Caco-2 (cell line): ENCODE measurements at regions not wholly inside any gene's neighbourhood (a gene's known extent, or its start where the extent isn't known, plus 50 kb on each side); places are given as distances from the start of the nearest gene placed in this dataset.

Source experiments
- BruUV-seq: library from RNA; stranded (reverse); fragments of 400-500 nt; replicated peaks from 2 replicates; lab custom pipeline; 2021; lab: Mats Ljungman, UMichigan
- CTCF ChIA-PET: fragments of 300-600 bp; sonication (Branson Sonifier 250); formaldehyde crosslinking; loops from one replicate; lab custom pipeline; 2022; ENCODE audit warnings: antibody characterized with exemption; lab: Charles Lee
- POLR2A ChIA-PET: fragments of 300-600 bp; sonication (Branson Sonifier 250); formaldehyde crosslinking; loops from one replicate; lab custom pipeline; 2022; ENCODE audit warnings: antibody characterized with exemption; lab: Charles Lee
- DNase-seq, 2 experiments: peaks; one replicate each; pipeline versions ENCODE4 v3.0.0 to v3.0.0-alpha.2; 2020 to 2022
- H3K27me3 ChIP-seq: replicated peaks from 2 replicates; pipeline ENCODE4 v1.6.0; 2011; ENCODE audit warnings: low read length; ENCODE audit not compliant: control insufficient read depth, insufficient read depth
- H3K36me3 ChIP-seq: 2 replicates; pipeline ENCODE4 v1.5.1; 2011; ENCODE audit warnings: low read length; ENCODE audit not compliant: control insufficient read depth, insufficient read depth
- H3K4me1 ChIP-seq: fragments of 250-450 bp; sonication (Bioruptor Pico); 2 replicates; pipeline ENCODE4 v1.5.1; 2020; ENCODE audit warnings: mild to moderate bottlenecking
- H3K4me3 ChIP-seq: 2 replicates; pipeline ENCODE4 v1.5.1; 2011; ENCODE audit warnings: low read depth, mild to moderate bottlenecking, control low read depth, low read length
- H3K9me3 ChIP-seq: fragments of 250-450 bp; sonication (Bioruptor Pico); 2 replicates; pipeline ENCODE4 v1.5.1; 2020; ENCODE audit warnings: mild to moderate bottlenecking, moderate library complexity
- H3K27ac Mint-ChIP-seq: one replicate; pipeline ENCODE4 v1.8.0; 2022; ENCODE audit warnings: mixed read lengths; ENCODE audit not compliant: unreplicated experiment
- H3K27me3 Mint-ChIP-seq: one replicate; pipeline ENCODE4 v1.8.0; 2022; ENCODE audit warnings: mixed read lengths; ENCODE audit not compliant: insufficient read depth, unreplicated experiment
- H3K36me3 Mint-ChIP-seq: one replicate; pipeline ENCODE4 v1.8.0; 2022; ENCODE audit warnings: mild to moderate bottlenecking, mixed read lengths; ENCODE audit not compliant: insufficient read depth, unreplicated experiment
- H3K4me1 Mint-ChIP-seq: one replicate; pipeline ENCODE4 v1.8.0; 2022; ENCODE audit warnings: low read depth, mixed read lengths; ENCODE audit not compliant: unreplicated experiment
- H3K4me3 Mint-ChIP-seq: one replicate; pipeline ENCODE4 v1.8.0; 2022; ENCODE audit warnings: mild to moderate bottlenecking, moderate library complexity, mixed read lengths; ENCODE audit not compliant: unreplicated experiment
- H3K9me3 Mint-ChIP-seq: one replicate; pipeline ENCODE4 v1.8.0; 2022; ENCODE audit warnings: mixed read lengths; ENCODE audit not compliant: unreplicated experiment
- intact Hi-C: fragments of 100-400 bp; cut with micrococcal nuclease; formaldehyde crosslinking; loops from one replicate; pipeline ENCODE4 v1.10.0; 2022; ENCODE audit not compliant: unreplicated experiment
- TF ChIP-seq, protein P1 (sequence below), 2 experiments: fragments of 200-600 bp in 1 of 2; IDR thresholded peaks; 1 replicate in 1 of 2; 2 replicates in 1 of 2; pipeline versions ENCODE4 v1.5.1 to v1.8.0; 2011 to 2022; ENCODE audit warnings: antibody characterized with exemption in 1 of 2, control low read depth in 1 of 2, inconsistent platforms in 1 of 2, low read depth in 1 of 2, low read length in 1 of 2, mild to moderate bottlenecking in 1 of 2, moderate library complexity in 1 of 2; ENCODE audit not compliant: insufficient read depth in 1 of 2, severe bottlenecking in 1 of 2, unreplicated experiment in 1 of 2

DNA sequence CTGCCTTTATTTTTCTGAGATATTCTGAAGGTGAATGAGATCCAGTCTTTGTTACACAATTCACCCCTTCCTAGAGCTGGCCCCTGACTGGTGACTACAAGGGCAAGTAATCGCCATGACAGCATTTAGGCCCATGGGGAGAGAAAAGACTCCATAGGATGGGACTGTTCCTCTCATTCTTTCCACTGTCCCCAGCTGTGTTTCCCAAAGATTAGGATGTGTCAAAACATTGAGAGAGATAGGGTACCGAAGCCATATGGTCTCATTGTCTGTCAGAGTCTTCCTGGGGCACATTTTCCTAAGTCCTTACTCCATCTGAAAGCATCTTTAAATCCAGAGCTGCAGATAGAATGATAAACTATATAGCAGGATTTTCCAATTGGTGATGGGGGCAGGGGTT is 423.5 kb downstream of the OMA1 start:
- Mint-ChIP-seq H3K27ac (no peak overlapping the region), H3K4me1 (no peaks in the 10 kb centered on the region), H3K4me3 (no peak overlapping the region), H3K36me3 (no peaks in the 10 kb centered on the region), H3K9me3 (no peaks in the 10 kb centered on the region), H3K27me3 (peaks cover 3% of the 10 kb centered on the region)
- Histone ChIP-seq H3K27me3 (no peaks in the 10 kb centered on the region), H3K4me3 (no peak overlapping the region), H3K4me1 (no peaks in the 10 kb centered on the region), H3K36me3 (no peaks in the 10 kb centered on the region), H3K9me3 (no peaks in the 10 kb centered on the region)
- BruUV-seq = no TSS peak
- intact Hi-C loops = no loop called here
- no peak for DNase-seq
- POLR2A ChIA-PET = no interaction called here
- CTCF ChIA-PET = no interaction called here
- TF ChIP-seq, protein P1, sequence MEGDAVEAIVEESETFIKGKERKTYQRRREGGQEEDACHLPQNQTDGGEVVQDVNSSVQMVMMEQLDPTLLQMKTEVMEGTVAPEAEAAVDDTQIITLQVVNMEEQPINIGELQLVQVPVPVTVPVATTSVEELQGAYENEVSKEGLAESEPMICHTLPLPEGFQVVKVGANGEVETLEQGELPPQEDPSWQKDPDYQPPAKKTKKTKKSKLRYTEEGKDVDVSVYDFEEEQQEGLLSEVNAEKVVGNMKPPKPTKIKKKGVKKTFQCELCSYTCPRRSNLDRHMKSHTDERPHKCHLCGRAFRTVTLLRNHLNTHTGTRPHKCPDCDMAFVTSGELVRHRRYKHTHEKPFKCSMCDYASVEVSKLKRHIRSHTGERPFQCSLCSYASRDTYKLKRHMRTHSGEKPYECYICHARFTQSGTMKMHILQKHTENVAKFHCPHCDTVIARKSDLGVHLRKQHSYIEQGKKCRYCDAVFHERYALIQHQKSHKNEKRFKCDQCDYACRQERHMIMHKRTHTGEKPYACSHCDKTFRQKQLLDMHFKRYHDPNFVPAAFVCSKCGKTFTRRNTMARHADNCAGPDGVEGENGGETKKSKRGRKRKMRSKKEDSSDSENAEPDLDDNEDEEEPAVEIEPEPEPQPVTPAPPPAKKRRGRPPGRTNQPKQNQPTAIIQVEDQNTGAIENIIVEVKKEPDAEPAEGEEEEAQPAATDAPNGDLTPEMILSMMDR (IDR thresholded peaks at IDR 0.05; ENCODE audit: insufficient read depth in 1 of 2, low read depth in 1 of 2, low read length in 1 of 2, severe bottlenecking in 1 of 2, unreplicated experiment in 1 of 2) = no peak

DNA sequence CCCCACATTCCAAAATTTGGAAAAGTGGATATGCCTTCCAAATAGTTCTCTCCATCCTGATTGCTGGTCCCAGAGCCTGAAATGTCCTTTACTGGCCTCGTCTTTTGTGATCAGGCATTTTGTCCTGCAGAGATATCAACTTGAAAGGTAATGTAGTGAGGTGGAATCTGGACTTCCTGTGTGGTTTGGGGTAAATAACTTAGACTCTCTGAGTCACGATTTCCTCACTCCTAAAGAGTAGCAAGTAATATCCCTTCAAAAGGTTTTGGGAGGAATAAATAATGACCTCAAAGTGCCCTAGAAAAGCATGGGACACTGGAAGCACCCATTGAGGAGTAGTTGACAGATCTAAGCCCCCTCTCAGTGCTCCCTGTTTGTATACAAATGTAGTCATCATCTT is 426.6 kb downstream of the OMA1 start:
- Mint-ChIP-seq H3K27me3 (peaks cover 3% of the 10 kb centered on the region), H3K4me3 (no peak overlapping the region), H3K4me1 (no peaks in the 10 kb centered on the region), H3K27ac (no peak overlapping the region), H3K9me3 (no peaks in the 10 kb centered on the region), H3K36me3 (no peaks in the 10 kb centered on the region)
- no peaks in the 10 kb centered on the region for H3K9me3 ChIP-seq
- intact Hi-C loops = no loop called here
- ChIA-PET CTCF (no interaction called here), POLR2A (no interaction called here)
- no TSS peak for BruUV-seq
- no peaks in the 10 kb centered on the region for H3K36me3 ChIP-seq
- DNase-seq = no peak
- TF ChIP-seq, protein P1 (IDR thresholded peaks at IDR 0.05; ENCODE audit: insufficient read depth in 1 of 2, low read depth in 1 of 2, low read length in 1 of 2, severe bottlenecking in 1 of 2, unreplicated experiment in 1 of 2) = no peak
- no peaks in the 10 kb centered on the region for H3K4me1 ChIP-seq
- no peaks in the 10 kb centered on the region for H3K27me3 ChIP-seq
- H3K4me3 ChIP-seq = no peak overlapping the region

DNA sequence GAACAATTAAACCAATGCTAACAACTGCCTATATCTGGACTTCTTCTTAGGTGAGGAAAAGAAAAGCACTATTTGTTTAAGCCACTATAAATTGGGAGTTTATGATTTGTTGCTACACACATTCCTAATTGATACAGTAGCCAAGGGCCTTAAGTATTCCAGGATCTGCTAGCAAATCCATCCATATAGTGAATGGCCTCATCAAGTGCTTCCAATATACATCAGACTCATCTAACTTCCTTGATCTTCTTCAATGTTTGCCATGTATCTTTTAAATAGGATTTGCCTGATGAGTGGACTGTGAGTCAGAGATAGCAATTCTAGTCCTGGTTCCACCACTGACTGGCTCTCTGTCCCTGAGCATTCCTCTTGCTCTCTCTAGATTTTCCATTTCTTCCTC is 430.2 kb downstream of the OMA1 start:
- Histone ChIP-seq H3K9me3 (no peaks in the 10 kb centered on the region), H3K4me3 (no peak overlapping the region), H3K36me3 (no peaks in the 10 kb centered on the region), H3K27me3 (no peaks in the 10 kb centered on the region), H3K4me1 (no peaks in the 10 kb centered on the region)
- H3K27ac Mint-ChIP-seq = no peak overlapping the region
- ChIA-PET CTCF (no interaction called here), POLR2A (no interaction called here)
- no peaks in the 10 kb centered on the region for H3K4me1 Mint-ChIP-seq
- H3K27me3 Mint-ChIP-seq = peaks cover 4% of the 10 kb centered on the region
- H3K36me3 Mint-ChIP-seq = no peaks in the 10 kb centered on the region
- no peak for DNase-seq
- H3K4me3 Mint-ChIP-seq = no peak overlapping the region
- intact Hi-C loops = no loop called here
- TF ChIP-seq, protein P1 (IDR thresholded peaks at IDR 0.05; ENCODE audit: insufficient read depth in 1 of 2, low read depth in 1 of 2, low read length in 1 of 2, severe bottlenecking in 1 of 2, unreplicated experiment in 1 of 2) = no peak
- no peaks in the 10 kb centered on the region for H3K9me3 Mint-ChIP-seq
- no TSS peak for BruUV-seq
